Peyer's patch (tissue), 4 donors: ENCODE measurements at regions not wholly inside any gene's neighbourhood (a gene's known extent, or its start where the extent isn't known, plus 50 kb on each side); places are given as distances from the start of the nearest gene placed in this dataset.

Source experiments
- DNase-seq, 3 donors: peaks; one replicate each; pipeline ENCODE4 v3.0.0-alpha.2; 2017 to 2019
- H3K27ac ChIP-seq, 4 donors: fragments of 200-600 bp; sonication (generic); one replicate each; pipeline ENCODE4 v1.5.1; 2016 to 2019
- H3K27me3 ChIP-seq, 2 donors: fragments of 200-600 bp; sonication (generic); one replicate each; pipeline ENCODE4 v1.5.1; 2019
- H3K36me3 ChIP-seq, 3 donors: fragments of 200-600 bp; sonication (generic); one replicate each; pipeline ENCODE4 v1.5.1; 2016 to 2019
- H3K4me1 ChIP-seq, 4 donors: fragments of 200-600 bp; sonication (generic); one replicate each; pipeline ENCODE4 v1.5.1; 2016 to 2019
- H3K4me3 ChIP-seq, 4 donors: fragments of 200-600 bp; sonication (generic); 1 replicate in 3 of 4; 2 replicates in 1 of 4; pipeline ENCODE4 v1.5.1; 2016 to 2019; ENCODE audit warnings: mild to moderate bottlenecking in 1 of 4
- H3K9me3 ChIP-seq, 4 donors: fragments of 200-600 bp; sonication (generic); one replicate each; pipeline ENCODE4 v1.5.1; 2016 to 2019; ENCODE audit warnings: mild to moderate bottlenecking in 1 of 4
- POLR2A ChIP-seq, 2 donors: fragments of 450-650 bp; IDR thresholded peaks; one replicate each; pipeline ENCODE4 v1.5.1; 2017; ENCODE audit warnings: antibody characterized with exemption in 2 of 2, mild to moderate bottlenecking in 2 of 2, moderate library complexity in 2 of 2
- TF ChIP-seq, protein P1 (sequence below), 6 experiments: fragments of 450-650 bp in 4 of 6; fragments of 200-600 bp in 2 of 6; sonication (generic) in 1 of 6; IDR thresholded peaks; one replicate each; pipeline ENCODE4 v1.5.1; 2017 to 2019; ENCODE audit warnings: antibody characterized with exemption in 6 of 6, mild to moderate bottlenecking in 3 of 6, moderate library complexity in 1 of 6

DNA sequence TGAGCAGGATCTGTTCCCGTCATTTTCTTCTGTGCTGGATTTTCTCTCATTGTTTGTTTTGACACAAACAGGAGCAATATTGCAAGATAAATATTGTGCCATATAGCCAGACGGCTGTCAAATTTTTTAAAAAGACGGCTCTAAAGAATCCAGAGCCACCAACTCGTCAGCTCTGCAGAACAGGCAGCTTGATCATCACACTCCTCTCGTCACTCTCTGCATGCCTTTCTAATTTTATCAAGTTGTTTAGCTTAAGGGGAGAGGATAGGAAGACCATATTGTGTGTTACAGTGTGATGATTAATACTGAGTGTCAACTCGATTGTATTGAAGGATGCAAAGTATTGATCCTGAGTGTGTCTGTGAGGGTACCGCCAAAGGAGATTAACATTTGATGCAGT is 562.8 kb downstream of the GALC start:
- H3K4me1 ChIP-seq, result no peaks in the 10 kb centered on the region
- no peak for DNase-seq
- no peaks in the 10 kb centered on the region for H3K9me3 ChIP-seq
- no peak overlapping the region for H3K4me3 ChIP-seq
- TF ChIP-seq, protein P1, sequence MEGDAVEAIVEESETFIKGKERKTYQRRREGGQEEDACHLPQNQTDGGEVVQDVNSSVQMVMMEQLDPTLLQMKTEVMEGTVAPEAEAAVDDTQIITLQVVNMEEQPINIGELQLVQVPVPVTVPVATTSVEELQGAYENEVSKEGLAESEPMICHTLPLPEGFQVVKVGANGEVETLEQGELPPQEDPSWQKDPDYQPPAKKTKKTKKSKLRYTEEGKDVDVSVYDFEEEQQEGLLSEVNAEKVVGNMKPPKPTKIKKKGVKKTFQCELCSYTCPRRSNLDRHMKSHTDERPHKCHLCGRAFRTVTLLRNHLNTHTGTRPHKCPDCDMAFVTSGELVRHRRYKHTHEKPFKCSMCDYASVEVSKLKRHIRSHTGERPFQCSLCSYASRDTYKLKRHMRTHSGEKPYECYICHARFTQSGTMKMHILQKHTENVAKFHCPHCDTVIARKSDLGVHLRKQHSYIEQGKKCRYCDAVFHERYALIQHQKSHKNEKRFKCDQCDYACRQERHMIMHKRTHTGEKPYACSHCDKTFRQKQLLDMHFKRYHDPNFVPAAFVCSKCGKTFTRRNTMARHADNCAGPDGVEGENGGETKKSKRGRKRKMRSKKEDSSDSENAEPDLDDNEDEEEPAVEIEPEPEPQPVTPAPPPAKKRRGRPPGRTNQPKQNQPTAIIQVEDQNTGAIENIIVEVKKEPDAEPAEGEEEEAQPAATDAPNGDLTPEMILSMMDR (IDR thresholded peaks at IDR 0.05), result no peak
- TF ChIP-seq POLR2A (IDR thresholded peaks at IDR 0.05), result no peak
- H3K27me3 ChIP-seq, result no peaks in the 10 kb centered on the region
- H3K27ac ChIP-seq, result no peak overlapping the region
- H3K36me3 ChIP-seq, result no peaks in the 10 kb centered on the region

DNA sequence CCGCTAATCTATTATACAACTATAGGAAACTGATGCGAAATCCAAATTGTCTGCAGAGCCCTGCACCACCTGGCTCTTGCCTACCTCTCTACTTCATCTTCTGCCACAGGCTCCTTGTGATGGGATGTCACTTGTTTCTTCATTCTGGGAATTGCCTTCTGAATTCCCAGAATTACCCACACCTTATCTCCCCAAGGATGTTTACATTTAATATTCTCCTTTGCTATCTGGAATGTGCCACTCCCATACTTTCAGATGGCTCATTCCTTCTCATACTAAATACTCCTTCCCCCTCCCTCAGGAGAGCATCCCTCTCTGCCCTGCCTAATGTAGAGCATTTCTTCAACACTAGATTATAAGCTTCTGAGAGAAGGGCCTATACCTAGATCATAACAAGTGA is 573.1 kb downstream of the GALC start:
- H3K4me3 ChIP-seq, result no peak overlapping the region
- H3K4me1 ChIP-seq, result no peaks in the 10 kb centered on the region
- H3K27ac ChIP-seq, result no peak overlapping the region
- no peak for DNase-seq
- H3K27me3 ChIP-seq, result no peaks in the 10 kb centered on the region
- TF ChIP-seq POLR2A (IDR thresholded peaks at IDR 0.05), result no peak
- TF ChIP-seq, protein P1 (IDR thresholded peaks at IDR 0.05), result no peak
- no peaks in the 10 kb centered on the region for H3K36me3 ChIP-seq
- H3K9me3 ChIP-seq, result no peaks in the 10 kb centered on the region

DNA sequence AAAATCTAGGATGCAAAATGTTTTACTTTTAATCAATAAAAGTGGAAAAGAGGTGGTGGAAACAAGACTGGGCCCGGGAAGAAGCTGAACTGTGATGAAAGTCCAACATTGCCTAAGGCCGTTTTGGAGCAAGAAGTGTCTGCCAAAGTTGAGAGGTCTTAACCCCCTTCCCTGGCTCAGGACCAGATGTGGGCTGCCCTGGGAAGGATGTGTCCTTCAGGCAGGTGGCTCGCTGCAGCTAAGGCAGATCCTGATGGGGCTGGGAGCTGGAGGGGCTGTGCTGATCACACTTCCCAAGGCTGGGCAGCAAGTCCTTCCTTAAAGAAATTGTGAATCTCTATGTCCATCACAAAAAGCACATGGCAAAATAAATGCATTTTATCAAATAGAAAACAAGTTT is 581.6 kb downstream of the GALC start:
- no peaks in the 10 kb centered on the region for H3K9me3 ChIP-seq
- no peak for DNase-seq
- no peaks in the 10 kb centered on the region for H3K27me3 ChIP-seq
- TF ChIP-seq POLR2A (IDR thresholded peaks at IDR 0.05), result no peak
- TF ChIP-seq, protein P1 (IDR thresholded peaks at IDR 0.05), result no peak
- no peaks in the 10 kb centered on the region for H3K4me1 ChIP-seq
- H3K4me3 ChIP-seq, result no peak overlapping the region
- no peaks in the 10 kb centered on the region for H3K36me3 ChIP-seq
- H3K27ac ChIP-seq, result no peak overlapping the region

DNA sequence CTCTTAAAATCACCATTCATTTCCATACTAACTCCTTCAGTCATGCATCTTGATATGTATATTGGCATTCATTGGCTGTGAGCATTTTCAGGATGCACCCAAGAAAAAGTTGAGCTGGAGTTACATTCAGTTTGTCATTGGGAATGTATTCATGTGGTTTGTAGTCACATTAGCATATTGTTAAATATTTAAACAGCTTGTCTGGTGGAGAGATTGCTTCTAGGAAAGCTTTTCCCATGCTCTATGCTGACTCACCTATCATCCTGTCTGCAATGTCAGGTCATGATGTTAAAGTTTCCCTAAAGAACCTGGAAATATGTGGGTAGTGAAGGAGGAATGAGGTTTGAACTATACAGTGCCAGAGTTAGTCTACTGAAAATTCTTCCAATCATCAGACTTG is 583.6 kb downstream of the GALC start:
- H3K9me3 ChIP-seq, result no peaks in the 10 kb centered on the region
- TF ChIP-seq, protein P1 (IDR thresholded peaks at IDR 0.05), result no peak
- TF ChIP-seq POLR2A (IDR thresholded peaks at IDR 0.05), result no peak
- H3K4me1 ChIP-seq, result no peaks in the 10 kb centered on the region
- H3K36me3 ChIP-seq, result no peaks in the 10 kb centered on the region
- H3K27me3 ChIP-seq, result no peaks in the 10 kb centered on the region
- H3K27ac ChIP-seq, result no peak overlapping the region
- no peak for DNase-seq
- no peak overlapping the region for H3K4me3 ChIP-seq

DNA sequence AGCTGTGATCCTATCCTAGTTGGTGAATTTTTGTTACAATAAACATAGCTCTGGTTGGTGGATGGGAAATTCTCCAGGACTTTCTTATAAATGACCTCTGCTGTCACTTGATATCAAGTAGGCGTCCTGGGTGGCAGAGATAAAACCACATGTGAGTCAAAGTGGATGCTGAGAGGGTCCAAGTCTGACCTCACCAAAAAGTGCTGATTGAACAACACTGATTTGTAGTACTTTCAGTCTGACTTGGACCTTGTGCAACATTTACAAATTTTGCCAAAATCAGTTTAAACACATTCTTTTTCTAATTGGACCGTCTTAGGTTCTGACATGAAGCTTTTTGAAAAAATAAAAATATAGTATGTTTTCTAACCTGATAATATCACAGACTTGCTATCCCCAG is 585.6 kb downstream of the GALC start:
- DNase-seq, result no peak
- H3K27ac ChIP-seq, result no peak overlapping the region
- TF ChIP-seq, protein P1 (IDR thresholded peaks at IDR 0.05), result no peak
- no peak for TF ChIP-seq POLR2A (IDR thresholded peaks at IDR 0.05)

DNA sequence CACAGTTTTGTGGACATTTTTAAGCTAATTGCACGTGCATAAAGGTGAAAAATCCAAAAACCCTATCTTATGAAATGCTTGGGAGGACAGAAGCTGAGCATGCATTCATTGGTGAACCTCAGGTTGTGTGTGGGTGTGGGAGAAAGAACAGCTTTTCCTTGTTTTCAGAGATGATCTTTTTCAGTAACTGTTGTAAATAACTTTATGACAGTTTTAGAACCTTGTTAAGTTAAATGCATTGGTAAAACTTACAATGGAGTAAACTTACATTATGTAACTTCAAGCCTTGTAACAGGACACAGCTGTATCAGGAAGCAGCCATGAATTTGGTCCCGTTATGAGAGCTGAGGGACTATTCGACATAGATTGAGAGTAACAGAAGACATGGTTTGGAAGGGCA is 587.4 kb downstream of the GALC start:
- TF ChIP-seq POLR2A (IDR thresholded peaks at IDR 0.05), result no peak
- TF ChIP-seq, protein P1 (IDR thresholded peaks at IDR 0.05), result no peak
- H3K27me3 ChIP-seq, result no peaks in the 10 kb centered on the region
- H3K4me1 ChIP-seq, result no peaks in the 10 kb centered on the region
- DNase-seq, result no peak
- H3K4me3 ChIP-seq, result no peak overlapping the region
- H3K36me3 ChIP-seq, result no peaks in the 10 kb centered on the region
- H3K9me3 ChIP-seq, result no peaks in the 10 kb centered on the region
- no peak overlapping the region for H3K27ac ChIP-seq

More for the DNA sequence above, 585.6 kb downstream of the GALC start:
- H3K27me3 ChIP-seq, result no peaks in the 10 kb centered on the region
- H3K4me1 ChIP-seq, result no peaks in the 10 kb centered on the region
- no peaks in the 10 kb centered on the region for H3K36me3 ChIP-seq
- H3K9me3 ChIP-seq, result no peaks in the 10 kb centered on the region
- no peak overlapping the region for H3K4me3 ChIP-seq
